GM20000 (cell line): ENCODE measurements at regions not wholly inside any gene's neighbourhood (a gene's known extent, or its start where the extent isn't known, plus 50 kb on each side); places are given as distances from the start of the nearest gene placed in this dataset.

Experiments used
- DNase-seq: peaks from one replicate; pipeline ENCODE4 v3.0.0; 2012; ENCODE audit warnings: low spot score
- TF ChIP-seq, protein P1 (sequence below): IDR thresholded peaks from 2 replicates; pipeline ENCODE4 v1.5.1; 2012; ENCODE audit warnings: mild to moderate bottlenecking, control low read depth; ENCODE audit errors: extremely low read depth, missing control alignments

DNA sequence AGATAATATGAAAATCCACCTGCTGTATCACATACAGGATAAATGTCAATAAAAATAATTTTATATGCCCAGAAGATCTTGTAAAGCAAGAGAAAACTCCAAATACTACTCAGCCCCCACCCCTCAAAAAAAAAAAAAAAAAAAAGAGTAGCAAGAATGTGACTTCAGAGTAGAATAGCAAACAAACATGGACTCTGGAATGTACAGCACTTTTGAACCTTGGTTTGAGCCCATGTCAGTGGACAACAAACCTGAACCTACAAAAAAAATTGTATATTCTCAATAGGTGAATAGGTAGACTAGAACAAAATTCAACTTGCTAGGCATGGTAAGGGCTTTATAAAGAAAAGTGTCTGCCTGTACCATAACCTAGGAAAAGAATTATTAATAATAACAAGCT is 428.0 kb downstream of the SLITRK6 start:
- DNase-seq: no peak
- TF ChIP-seq, protein P1, sequence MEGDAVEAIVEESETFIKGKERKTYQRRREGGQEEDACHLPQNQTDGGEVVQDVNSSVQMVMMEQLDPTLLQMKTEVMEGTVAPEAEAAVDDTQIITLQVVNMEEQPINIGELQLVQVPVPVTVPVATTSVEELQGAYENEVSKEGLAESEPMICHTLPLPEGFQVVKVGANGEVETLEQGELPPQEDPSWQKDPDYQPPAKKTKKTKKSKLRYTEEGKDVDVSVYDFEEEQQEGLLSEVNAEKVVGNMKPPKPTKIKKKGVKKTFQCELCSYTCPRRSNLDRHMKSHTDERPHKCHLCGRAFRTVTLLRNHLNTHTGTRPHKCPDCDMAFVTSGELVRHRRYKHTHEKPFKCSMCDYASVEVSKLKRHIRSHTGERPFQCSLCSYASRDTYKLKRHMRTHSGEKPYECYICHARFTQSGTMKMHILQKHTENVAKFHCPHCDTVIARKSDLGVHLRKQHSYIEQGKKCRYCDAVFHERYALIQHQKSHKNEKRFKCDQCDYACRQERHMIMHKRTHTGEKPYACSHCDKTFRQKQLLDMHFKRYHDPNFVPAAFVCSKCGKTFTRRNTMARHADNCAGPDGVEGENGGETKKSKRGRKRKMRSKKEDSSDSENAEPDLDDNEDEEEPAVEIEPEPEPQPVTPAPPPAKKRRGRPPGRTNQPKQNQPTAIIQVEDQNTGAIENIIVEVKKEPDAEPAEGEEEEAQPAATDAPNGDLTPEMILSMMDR: no peak

DNA sequence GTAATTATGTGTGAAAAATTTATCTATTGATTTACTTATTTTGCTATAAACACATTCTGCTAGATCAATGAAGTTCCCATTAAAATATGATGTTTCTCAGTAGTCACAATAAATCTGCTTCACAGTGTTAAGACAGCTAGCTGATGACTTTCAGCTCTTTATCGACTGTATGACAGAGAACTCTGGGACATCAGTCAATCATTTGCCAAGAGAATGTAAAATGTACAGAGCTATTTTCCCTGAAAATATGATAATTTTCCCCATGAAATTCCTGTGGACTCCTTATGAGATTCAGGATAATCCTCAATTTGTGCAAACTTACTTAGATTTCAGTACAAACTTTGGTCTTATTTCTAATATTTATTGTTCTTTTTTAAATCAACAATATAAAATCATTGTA is 430.5 kb downstream of the SLITRK6 start:
- TF ChIP-seq, protein P1: no peak
- DNase-seq: no peak

DNA sequence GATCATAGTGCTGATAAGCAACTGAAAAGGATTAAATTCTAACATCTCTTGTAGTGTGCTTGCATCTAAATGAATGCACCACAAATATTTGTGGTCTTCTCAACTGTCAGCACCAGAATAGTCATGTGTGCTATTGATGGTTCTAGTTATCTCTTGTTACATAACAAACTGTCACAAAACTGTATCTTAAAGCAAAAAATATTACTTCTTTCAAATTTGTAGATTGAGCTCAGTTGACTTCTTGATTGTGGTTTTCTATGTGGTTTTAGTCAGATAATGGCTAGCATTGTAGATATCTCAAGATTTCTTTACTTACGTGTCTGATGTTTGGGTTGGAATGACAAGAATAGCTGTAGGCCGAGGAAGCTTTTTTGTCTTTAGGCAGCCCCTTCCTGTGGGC is 431.3 kb downstream of the SLITRK6 start:
- no peak for DNase-seq
- TF ChIP-seq, protein P1: no peak

DNA sequence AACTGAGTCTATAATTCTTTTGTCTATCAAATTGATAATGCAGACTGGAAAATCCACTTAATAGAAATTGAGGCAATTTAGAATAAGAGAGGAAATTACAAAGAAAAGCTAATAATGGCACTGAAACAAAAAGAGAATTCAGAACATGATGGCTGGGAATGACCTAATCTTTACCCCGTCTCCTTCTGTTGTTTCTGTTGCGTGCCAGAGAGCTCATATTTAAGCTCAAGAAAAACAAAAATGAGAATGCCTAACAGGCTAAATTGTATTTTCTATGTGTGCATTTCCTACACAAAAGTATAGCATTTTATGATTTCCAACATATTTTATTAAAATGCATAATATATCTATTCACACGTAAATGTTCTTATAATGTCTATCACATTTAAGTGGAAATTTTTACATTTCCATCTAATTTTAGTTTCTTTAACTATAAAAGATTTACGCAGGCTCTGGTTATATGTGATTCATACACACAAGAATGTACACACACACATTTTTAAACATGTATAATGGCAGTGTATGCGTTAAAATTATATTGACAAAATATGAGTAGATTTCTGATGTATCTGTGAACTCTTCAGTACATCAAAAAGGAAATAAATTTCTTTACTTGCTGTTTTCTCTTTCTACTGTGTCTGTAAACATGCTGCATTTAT is 432.3 kb downstream of the SLITRK6 start:
- no peak for DNase-seq
- TF ChIP-seq, protein P1: no peak

DNA sequence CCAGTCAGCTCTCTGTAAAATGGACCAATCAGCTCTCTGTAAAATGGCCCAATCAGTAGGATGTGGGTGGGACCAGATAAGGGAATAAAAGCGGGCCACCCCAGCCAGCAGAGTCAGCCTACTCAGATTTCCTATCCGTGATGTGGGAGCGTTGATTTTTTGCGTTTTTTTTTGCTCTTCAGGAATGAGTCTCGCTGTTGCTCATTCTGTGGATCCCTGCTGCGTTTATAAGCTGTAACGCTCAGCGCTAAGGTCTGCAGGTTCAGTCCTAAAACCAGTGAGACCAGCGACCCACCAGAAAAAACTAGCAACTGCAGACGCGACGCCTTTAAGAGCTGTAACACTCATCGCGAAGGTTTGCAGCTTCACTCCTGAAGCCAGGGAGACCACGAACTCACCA is 435.7 kb downstream of the SLITRK6 start:
- DNase-seq: no peak
- TF ChIP-seq, protein P1: no peak

DNA sequence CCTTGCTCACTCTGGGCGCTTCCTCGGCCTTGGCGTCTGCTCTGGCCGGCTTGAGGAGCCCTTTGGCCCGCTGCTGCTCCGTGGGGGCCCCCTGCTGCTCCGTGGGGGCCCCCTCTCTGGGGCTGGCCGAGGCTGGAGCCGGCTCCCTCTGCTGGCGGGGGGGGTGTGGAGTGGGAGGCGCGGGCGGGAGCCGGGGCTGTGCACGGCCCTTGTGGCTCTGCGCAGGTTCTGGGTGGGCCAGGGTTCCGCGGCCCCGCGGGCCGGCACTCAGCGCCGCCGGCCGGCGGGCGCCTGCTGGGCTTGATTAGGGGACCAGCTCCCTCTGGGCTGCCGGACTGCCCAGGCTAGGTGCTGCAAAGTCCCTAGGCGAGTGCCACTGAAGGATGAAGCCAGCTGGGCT is 436.2 kb downstream of the SLITRK6 start:
- TF ChIP-seq, protein P1: no peak
- no peak for DNase-seq

DNA sequence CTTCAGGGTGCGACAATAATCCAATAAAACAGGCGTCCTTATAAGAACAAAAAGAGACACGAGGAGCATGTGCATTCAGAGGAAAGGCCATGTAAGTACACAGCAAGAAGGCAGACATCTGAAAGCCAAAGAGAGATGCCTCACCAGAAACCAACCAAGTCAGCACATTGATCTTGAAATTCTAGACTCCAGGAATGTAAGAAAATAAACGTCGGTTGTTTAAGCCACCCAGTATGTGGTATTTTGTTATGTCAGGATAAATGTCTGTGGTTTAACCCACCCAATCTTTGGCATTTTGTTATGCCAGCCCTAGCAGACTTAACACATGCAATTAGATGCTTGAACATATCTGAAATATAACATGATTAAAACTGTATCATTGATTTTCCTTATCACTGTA is 452.0 kb downstream of the SLITRK6 start:
- TF ChIP-seq, protein P1: no peak
- no peak for DNase-seq
